ENCODE measurements at regions not wholly inside any gene's neighbourhood (a gene's known extent, or its start where the extent isn't known, plus 50 kb on each side); places are given as distances from the start of the nearest gene placed in this dataset.

DNA sequence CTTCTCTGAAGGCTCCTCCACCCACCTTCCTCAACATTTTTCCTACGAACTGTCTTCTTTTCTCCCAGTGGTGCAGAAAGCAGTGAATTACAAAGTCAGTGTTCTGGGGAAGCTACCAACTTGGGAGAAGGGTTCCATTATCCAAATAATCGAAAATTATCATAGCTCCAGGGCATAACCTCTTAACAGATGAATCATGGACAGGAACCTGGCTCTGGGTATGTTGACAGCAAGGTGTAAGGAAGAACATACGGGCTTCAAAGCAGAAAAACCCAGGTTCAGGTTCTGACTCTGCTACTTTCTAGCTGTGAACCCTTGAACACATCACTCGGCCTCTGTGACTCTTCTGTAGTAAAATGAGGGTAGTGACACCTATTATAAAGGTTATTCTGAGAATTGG lies 351.3 kb downstream of the ENC1 start:
- DNase-seq (ENCODE audit: low read depth), result peak; percentile 25

DNA sequence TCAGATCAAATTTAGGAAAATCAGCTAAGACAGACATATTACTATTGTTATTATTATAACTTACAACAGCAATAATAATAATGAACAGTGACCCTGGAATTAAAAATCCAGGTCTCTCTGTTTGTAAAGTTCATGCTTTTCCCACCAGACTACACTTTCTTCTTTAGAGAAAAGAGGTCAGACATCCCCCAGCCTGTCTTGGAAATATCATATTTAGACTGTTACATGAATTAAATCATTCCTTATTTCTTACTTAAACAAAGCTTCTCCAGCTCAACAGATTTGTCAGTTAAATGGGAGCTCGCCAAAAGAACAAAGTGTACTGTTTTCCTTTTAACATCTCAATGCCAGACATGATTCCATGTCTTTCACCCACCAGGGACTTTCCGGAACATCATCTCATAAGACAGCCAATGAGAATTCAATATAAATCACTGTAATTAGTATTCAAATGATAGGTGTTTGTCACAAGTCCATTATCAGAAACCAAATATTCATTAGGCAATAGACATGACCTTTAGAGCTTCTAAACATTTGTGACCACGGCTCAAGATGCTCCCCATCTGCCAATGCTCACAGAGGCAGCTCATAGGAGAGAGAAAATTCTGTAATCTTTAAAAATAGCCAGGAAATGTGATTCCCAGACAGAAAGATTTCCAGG lies 351.9 kb downstream of the ENC1 start:
- no peak for DNase-seq (ENCODE audit: low read depth)

DNA sequence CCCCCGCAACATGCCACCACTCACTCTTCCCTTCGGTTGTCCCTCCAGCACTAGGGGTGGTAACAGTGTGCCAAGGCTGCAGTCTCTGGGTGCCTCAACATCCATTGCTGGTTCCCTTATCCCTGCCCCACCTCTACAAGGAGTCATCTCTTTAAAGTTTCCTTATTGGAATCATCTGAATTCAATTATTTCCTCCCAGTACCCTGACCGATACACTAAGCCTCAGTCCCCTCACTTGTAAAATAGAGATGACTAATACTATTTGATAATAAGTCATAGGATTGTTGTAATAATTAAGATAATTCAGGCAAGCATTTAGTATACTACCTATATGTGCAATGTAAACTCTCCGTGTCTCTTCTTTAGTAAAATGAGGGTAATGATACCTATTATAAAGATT lies 352.5 kb downstream of the ENC1 start:
- no peak for DNase-seq (ENCODE audit: low read depth)

DNA sequence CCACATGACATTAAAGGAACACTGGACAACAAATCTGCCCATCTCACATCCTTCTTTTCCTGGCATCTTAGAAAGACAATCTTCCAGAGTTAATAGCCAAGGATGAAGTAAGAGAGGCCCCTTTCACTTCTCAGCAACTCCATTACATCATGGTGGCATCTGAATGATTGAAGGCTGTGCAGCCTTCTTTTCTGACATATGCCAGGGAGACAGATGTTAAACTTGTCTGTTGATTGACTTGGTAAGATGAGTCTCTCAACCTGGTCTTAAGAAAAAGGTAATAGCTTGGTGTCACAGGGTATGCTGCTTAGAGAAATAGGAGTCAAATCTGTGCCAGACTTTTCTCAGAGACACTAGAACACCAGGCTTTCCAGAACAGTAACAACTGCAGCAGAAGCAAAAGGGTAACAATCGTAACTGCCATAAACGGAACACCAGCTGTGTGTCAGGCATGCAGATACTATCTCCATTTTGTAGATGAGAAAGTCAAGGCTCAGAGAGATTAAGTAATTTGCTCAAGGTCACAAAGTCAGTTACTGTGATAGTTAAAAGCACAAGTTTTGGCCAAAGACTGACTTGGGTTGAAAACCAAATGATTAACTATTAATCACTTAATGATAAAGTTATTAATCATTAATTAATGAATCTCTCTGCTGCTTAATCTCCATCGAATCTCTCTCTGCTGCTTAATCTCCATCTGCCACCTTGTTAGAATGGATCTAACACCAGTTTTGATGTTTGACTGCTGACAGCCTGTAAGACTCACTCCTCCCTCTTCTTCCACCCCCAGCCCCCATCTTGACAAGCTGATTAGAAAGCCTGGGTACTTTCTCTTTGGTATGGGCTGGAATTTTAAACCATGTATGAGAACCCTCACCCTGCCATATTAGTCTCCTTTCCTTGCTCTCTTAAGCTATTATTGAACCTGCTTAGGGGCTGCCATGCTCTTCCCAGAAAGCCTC lies 353.5 kb downstream of the ENC1 start:
- no peak for DNase-seq (ENCODE audit: low read depth)

DNA sequence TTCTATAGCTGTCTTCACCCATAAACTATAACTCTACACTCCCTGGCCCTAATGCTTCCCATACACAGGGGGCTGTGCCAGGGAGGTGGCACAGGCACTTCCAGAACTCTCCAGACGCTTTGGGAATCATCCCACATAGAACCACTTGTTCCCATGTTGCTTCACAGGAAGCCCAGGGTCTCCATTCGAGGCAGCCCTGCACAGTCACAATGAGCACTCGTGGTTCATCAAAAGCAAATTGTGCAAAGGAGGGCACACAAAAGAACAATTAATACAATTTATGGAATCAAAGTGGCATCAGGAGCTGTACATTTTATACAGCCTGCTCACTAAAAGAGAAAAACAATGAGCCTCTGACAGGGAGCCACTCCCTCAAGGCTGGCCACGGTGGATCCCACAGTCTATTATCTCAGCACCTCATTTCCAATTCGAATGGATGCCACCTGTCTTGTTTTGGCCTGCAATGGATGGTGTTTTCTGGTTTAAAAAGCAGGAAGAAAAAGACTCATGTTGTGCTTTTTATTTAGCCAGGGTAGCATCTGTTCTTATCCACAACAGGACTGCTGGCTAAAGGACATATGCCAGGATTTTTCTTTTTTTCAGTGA lies 354.8 kb downstream of the ENC1 start:
- no peak for DNase-seq (ENCODE audit: low read depth)

DNA sequence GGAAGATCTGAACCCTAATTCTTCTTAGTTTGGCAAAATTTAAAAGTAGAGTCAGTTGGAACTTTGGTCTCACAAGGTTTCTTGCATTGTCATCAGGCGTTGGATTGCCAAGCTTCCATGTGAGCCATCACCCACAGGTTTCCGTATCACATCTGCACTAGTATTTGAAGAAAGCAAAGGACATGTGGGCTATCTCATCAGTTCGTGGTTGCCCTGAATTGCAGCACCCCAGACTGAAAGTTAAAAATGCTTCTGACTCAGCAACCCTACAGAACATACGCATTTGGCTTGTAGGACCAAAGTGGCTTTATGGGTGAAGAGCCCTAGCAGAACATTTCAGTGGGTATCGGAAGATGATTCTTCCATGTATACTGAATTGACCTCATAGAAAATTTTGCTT lies 358.0 kb downstream of the ENC1 start:
- no peak for DNase-seq (ENCODE audit: low read depth)

DNA sequence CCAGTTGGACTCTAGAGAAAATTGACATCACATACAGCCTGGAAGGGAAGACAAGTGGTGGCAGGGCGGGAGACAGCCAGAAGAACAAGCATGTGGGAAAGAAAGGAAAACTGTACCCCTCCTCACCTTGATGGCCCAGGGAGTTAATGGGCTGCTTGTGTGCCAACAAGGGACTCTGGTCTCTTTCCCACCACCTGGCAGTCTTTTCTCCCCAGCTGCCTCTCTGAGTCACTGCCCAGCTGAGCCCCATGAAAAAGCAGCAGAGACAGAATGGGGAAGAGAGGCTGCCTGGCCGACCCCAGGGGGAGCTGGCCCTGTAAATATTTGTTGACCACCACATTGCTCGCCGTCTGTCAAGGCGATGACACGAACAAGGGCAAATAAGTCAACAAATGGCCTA lies 359.4 kb downstream of the ENC1 start:
- no peak for DNase-seq (ENCODE audit: low read depth)

DNA sequence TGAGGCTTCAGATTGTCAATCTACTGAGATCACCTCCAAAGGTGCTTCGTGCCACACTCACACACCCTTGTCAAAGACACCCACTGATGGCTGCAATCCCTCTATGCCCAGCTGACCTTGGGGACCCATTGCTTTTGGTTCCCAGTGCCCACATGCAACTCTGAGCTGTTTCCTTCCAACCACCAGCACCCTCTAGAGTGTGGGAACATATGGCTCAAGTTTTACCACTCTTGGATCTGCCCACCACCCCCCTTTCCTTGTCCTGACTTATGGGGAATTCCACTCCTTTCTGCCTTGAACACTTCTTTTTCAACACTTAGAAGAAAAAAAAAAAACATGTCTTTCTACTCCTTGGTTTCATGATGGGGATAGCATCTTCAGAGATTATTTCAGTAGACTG lies 360.2 kb downstream of the ENC1 start:
- no peak for DNase-seq (ENCODE audit: low read depth)

DNA sequence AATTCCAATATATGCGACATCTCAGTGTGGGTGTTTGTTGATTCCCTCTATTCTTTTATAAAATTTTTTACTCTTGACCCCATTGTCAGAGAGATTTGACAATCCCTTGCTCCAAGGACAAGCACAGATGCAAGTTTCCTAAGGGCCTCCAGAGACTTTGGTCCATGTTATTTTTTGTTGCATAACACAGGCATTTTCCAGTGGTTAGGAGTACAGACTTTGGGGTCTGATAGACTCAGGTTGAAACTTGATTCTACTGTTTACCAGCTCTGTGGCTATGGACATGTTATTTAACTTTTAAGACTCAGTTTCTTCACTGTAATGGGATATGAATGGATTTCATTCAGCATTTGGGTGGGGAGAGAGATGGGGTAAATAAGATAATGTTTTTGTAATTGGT lies 361.3 kb downstream of the ENC1 start:
- DNase-seq (ENCODE audit: low read depth), result no peak

DNA sequence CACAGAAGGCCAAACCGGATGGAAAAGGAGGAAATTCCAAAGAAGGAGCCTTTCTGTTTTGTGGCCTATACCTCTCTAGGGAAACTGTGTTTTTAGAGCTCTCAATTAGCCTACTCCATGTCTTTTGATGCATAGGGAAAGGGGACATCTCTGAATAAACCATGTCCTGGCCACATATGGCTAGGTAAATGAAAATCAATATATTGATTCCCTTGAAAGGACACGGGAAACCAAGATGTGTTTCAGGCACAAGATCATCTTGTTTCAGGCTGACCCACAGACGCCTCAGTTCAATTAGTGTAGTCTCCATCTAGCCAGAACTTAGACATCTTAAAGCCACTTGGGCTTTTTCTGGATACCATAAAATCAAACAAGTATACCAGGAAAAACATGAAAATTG lies 363.1 kb downstream of the ENC1 start:
- DNase-seq (ENCODE audit: low read depth), result no peak

DNA sequence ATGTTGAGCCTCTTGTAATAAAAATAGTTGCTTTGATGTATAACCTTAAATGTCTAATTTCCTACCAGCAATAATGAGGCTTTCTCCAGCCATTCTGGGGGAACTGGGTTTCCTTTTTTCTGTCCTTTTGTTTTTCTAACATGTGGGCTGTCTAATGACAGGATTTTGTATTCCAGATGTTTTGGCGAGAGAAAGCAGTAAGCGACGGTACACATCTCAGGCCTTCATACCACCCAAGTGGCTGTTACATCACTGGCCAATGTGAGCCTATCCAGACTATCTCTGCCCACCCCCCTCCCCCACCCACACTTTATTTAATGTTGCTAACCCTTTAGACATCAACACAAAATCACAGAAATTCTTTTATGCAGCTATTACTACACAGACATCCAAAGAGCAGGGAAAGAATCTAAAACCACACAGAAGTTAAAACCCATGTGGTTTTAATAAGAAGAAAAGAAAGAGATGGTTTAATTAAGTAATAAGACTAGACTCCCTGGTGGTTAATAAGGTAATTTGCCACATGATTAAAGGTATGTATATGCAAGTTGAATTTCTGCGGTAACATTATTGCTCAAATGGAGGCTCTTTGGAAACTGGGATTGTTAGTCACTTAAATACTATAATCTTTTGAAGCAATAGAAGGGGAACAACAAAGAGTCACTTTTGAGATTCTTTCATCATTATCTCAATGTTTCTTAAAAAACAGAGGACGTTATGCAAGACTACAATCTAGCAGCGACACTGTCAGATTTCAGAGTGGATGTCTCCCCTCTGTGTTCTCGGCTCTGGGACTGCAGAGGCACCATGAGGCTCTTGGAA lies 365.1 kb downstream of the ENC1 start:
- DNase-seq (ENCODE audit: low read depth), result no peak

DNA sequence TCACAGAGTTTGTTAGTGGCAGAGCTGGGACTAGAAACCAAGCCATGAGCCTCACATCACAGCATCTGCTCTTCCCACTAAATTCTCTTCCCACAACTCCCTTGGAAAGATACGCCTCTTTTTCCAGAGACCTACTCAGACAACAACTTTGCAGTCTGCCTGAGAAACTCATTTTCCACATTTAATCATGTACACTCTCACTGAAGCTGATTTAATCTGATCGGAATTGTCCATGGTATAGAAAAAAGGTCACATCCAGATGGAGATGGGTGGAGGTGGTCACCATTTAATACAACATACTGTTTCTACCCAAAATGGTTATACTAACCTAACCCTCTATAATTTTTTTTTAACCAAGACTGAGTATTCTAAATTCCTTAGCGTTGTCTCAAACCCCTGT lies 366.2 kb downstream of the ENC1 start:
- no peak for DNase-seq (ENCODE audit: low read depth)

DNA sequence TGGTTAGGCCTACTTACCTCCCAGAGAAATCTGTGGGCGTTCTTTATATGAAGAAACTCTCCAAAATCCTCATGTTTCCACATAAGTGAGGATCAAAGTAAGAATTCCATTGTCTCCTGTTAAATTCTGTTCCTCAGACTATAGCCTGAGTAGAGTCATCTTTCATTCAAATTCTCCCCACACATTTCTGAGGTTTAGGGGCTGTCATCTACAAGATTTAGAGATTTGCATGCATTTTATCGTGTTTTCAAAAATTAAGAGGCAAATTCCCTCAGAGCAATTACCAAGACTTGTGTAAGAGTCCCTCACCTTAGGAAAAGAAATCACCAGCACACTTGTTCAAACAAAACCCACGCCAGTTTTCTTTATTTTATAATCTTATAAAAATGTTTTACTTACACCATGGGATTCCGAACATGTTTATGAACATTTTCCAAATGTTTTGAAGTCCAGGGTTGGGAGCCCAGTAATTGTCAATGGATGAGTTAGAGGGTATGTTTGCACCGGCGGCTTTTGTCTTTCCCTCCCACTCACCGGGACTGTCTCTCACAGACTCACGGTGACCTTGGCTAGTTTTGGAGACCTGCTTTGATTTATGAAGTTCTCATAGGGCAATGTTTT lies 367.6 kb downstream of the ENC1 start:
- peak; percentile 74 for DNase-seq (ENCODE audit: low read depth)

DNA sequence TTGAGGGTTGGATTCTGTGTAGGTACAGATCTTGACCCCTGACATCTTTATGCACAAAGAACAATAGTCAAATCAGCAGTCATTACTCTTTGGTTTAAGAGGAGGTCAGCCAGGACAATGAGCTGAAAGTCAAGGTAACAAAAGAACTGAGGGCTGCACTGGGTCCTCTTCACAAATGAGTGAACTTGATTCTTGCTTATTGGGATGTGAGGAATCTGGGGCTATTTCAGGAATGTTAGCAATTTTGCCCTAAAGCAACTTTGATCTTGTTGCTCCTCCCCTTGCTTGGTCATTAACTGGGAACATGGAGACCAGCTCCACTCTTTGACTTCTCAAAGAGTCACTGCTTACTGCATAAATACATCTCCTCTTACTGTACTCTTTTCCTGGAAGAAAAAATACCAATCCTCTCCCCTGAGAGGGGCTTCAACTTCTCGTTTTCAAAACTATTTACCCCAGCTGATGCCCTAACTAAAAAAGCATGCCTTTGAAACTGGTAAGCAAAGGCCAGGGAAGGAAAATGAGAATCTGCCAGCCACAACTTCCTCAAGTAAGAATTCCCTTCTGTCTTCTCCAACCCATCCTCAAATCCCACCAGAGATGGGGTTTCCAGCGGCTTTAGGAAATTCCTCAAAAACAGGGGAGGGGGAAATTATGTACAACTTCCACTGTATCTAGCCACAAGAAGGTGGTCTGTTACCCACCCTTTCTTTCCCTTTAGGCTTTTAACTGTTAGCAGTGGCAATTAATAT lies 368.3 kb downstream of the ENC1 start:
- DNase-seq (ENCODE audit: low read depth), result peak; percentile 93

DNA sequence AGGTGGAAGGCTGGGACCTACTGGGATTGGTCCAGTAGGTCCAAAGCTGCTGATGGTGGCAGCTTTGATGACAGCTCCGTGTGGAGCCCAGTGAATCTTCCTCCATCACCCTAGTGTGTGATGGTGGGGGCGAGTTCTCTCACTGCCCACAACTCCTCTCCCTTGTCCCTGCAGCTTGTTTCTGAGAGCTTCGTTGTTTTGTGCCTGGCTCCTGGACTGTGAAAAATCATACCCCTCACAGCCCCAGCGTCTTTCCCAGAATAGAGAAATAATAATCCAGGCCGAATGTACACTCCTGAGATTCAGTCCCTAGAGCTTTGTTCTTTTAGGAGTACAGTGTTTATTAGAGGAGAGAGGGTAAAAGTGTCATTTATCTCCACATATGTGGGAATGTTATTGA lies 372.2 kb downstream of the ENC1 start:
- no peak for DNase-seq (ENCODE audit: low read depth)

DNA sequence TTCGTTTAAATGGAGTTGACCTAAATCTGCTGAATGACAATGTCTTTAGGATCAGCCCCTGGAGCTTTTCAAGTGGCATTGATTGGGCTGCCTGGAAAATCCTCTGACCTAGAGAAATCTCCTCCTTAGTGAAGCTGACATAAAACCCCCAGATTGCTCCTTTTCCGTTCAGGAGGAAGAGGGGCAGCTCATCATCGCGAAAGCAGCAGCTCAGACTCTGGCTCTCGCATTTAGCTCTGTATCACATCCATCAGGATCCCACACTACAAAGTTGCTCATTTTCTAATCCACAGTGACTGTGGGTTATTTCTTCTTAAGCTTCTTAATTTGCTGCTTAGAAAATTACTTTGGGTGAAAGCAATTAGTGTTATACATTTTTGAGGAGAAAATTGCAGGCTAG lies 373.7 kb downstream of the ENC1 start:
- no peak for DNase-seq (ENCODE audit: low read depth)

DNA sequence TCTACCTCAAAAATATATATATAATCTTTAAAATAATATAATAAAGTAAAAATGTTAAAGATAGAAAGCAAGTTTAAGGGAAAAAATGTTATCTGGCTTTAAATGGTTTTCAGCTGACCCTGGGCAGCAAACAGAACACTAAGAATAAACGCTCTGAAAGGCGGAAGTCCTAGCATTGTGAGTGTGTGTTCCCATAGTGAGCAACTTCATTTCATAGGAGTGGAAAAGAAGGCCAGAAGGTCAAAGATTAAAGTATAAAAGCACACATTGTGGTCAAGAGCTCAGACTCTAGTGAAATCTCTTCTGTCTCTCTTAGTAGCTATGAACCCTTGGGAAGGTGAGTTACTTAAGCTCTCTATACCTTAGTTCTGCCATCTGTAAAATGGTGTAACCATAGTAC lies 374.4 kb downstream of the ENC1 start:
- DNase-seq (ENCODE audit: low read depth), result no peak

DNA sequence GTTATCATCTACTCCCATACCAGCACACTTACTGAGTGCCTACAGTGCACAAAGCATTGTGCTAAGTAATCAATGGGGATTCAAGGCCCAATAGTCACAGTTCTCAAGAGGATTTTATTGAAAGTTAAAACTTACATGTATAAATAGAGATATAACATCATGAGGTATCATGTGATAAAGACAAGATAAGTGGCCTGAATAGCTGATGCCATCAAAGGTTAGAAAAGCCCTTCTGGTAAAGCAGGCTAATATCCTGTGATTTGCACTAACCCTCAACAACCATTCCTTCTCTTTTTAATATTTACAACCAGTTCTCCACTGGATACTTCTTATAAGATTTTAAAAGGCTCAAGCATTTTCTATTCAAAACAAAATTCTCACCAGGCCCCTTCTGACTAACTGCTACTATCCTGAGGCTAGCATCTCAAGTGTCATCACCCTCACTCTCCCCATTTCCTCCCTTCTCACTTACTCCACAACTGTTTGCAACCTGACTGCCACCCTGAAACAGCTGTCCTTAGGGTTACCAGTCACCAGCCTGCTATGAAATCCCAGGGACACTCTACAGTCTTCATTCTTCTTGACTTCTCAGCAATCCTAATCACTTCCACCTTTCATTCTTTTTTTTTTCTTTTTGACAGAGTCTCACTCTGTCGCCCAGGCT lies 377.9 kb downstream of the ENC1 start:
- DNase-seq (ENCODE audit: low read depth), result no peak

DNA sequence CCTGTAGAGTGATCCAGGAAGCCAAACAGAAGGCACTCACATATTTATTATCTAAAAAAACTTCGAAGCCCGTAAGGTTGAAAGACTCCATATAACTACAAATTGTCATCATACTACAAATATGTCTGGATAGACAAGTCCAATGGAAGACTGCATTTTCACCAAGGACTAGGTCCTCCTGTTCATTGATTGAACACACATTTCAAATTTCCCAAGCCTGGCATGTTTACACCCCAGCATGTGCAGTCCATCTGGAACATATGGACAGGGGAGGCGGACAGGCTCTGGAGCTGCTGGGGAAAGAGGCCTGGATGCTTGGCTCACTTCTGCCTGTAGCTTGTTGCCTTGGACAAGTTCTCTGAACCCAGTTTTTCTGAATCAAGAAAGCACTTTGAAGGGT lies 378.7 kb downstream of the ENC1 start:
- DNase-seq (ENCODE audit: low read depth), result no peak

DNA sequence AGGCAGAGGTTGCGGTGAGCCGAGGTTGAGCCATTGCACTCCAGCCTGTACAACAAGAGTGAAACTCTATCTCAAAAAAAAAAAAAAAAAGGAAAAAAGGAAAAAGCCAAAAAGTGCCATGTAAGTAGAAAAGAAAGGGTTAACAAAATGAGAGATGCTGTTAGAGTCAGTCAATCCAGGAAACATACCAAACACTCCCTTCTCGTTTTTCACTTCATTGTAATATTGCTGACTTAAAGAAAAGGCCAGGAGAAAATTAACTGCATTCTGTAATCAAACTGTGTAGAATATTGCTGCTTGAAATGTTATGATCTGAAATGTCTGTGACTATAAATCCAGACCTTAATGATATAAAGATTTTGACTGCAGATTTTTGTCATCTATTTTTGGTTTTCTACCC lies 379.1 kb downstream of the ENC1 start:
- DNase-seq (ENCODE audit: low read depth), result no peak
